A673 (cell line): ENCODE measurements at regions not wholly inside any gene's neighbourhood (a gene's known extent, or its start where the extent isn't known, plus 50 kb on each side); places are given as distances from the start of the nearest gene placed in this dataset.

Experiments used
- EZH2 ChIP-seq: fragments of 200-600 bp; sonication (generic); IDR thresholded peaks from 2 replicates; pipeline ENCODE4 v1.6.1; 2017; ENCODE audit warnings: borderline replicate concordance, low read depth, mild to moderate bottlenecking, mixed read lengths, antibody characterized with exemption, low read length; ENCODE audit not compliant: poor library complexity, severe bottlenecking
- TF ChIP-seq, protein P1 (sequence below): fragments of 300-800, 200-600 bp; sonication (generic); conservative IDR thresholded peaks from 2 replicates; pipeline ENCODE4 v1.5.1; 2017; ENCODE audit warnings: low read depth, mild to moderate bottlenecking, antibody characterized with exemption, low read length, moderate library complexity, mixed read lengths

DNA sequence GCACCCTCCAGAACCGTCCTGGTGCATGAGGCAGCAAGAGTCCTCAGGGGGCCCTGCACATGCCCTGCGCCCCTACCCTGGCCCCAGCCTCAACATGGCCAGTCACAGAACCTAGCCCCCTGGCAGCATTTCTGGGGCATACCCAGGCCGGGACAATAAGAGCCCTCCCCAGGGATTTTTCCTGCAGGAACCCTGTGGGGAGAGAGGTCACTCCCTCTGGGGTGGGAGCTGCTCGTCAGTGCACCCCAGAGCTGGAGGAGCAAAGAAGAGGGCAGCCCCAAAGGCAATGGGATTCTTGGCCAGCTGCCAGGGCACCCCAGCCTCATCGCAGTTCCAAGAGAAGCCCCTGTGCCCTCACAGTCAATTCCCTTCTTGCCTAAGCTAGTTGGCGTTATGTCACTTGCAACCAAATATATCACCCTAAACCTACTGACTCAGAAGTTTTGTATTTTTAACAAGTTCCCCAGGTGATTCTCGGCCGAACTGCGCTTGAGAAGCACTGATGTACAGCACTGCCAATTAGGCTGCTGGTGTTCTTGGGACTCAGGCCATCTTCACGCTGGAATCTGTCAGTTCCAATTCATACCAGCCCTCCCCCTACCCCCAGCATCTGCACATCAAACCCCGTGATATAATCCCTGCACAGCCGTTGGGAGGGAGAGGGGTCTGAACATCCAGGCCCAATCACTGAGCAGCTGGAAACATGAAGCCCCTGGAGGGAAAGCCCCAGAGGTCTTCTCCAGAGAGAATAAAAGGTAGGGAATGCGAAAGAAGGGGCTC, 87.5 kb upstream of the PRR20G start:
- TF ChIP-seq, protein P1, sequence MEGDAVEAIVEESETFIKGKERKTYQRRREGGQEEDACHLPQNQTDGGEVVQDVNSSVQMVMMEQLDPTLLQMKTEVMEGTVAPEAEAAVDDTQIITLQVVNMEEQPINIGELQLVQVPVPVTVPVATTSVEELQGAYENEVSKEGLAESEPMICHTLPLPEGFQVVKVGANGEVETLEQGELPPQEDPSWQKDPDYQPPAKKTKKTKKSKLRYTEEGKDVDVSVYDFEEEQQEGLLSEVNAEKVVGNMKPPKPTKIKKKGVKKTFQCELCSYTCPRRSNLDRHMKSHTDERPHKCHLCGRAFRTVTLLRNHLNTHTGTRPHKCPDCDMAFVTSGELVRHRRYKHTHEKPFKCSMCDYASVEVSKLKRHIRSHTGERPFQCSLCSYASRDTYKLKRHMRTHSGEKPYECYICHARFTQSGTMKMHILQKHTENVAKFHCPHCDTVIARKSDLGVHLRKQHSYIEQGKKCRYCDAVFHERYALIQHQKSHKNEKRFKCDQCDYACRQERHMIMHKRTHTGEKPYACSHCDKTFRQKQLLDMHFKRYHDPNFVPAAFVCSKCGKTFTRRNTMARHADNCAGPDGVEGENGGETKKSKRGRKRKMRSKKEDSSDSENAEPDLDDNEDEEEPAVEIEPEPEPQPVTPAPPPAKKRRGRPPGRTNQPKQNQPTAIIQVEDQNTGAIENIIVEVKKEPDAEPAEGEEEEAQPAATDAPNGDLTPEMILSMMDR = no peak
- TF ChIP-seq EZH2 = no peak
